Rectal smooth muscle tissue (tissue), 1 donor: ENCODE measurements at regions not wholly inside any gene's neighbourhood (a gene's known extent, or its start where the extent isn't known, plus 50 kb on each side); places are given as distances from the start of the nearest gene placed in this dataset.

Experiments
- H3K27ac ChIP-seq: one replicate; pipeline ENCODE4 v1.7.0; 2013; ENCODE audit warnings: low read depth, low read length, inconsistent platforms
- H3K27me3 ChIP-seq: one replicate; pipeline ENCODE4 v1.7.0; 2013; ENCODE audit warnings: low read length; ENCODE audit not compliant: control insufficient read depth, insufficient read depth
- H3K36me3 ChIP-seq: one replicate; pipeline ENCODE4 v1.7.0; 2013; ENCODE audit warnings: low read length; ENCODE audit not compliant: control insufficient read depth, insufficient read depth
- H3K4me1 ChIP-seq: one replicate; pipeline ENCODE4 v1.7.0; 2013; ENCODE audit warnings: low read length; ENCODE audit not compliant: control insufficient read depth, insufficient read depth
- H3K4me3 ChIP-seq: one replicate; pipeline ENCODE4 v1.7.0; 2013; ENCODE audit warnings: low read length
- H3K9ac ChIP-seq: one replicate; pipeline ENCODE4 v1.7.0; 2013; ENCODE audit warnings: low read length

GRCh38 chr16:64061621-64062020, 1060.2 kb downstream of the CDH11 start:
- no peaks in the 10 kb centered on the region for H3K4me1 ChIP-seq
- H3K27ac ChIP-seq = no peak overlapping the region
- H3K36me3 ChIP-seq = no peaks in the 10 kb centered on the region
- no peak overlapping the region for H3K4me3 ChIP-seq
- H3K27me3 ChIP-seq = no peaks in the 10 kb centered on the region
- H3K9ac ChIP-seq = no peak overlapping the region

DNA sequence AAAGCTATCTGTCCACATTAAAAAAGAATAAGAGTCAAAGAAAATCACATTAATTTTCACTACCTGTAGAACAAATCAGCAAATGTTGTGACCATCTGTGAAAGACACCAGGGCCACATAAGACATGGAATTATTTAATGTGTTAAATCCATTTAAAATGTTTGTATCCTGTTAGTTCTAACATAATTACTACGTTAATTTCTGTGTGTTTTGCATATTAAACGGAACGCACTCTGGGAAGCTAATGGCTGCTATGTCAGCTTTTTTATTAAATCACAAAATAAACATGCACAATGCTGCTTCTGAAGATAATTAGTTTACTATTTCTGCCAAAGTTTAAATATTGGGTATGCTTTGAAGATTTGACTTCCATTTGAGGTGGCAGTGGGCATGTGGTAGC, 1061.2 kb downstream of the CDH11 start:
- Histone ChIP-seq H3K36me3 (no peaks in the 10 kb centered on the region), H3K27ac (no peak overlapping the region), H3K9ac (no peak overlapping the region), H3K27me3 (no peaks in the 10 kb centered on the region), H3K4me1 (no peaks in the 10 kb centered on the region), H3K4me3 (no peak overlapping the region)

GRCh38 chr16:64058685-64059084, 1063.2 kb downstream of the CDH11 start:
- H3K27ac ChIP-seq = no peak overlapping the region

GRCh38 chr16:64051824-64052223, 1070.0 kb downstream of the CDH11 start:
- Histone ChIP-seq H3K4me3 (no peak overlapping the region), H3K4me1 (no peaks in the 10 kb centered on the region), H3K9ac (no peak overlapping the region), H3K27me3 (no peaks in the 10 kb centered on the region), H3K36me3 (no peaks in the 10 kb centered on the region), H3K27ac (no peak overlapping the region)

More at GRCh38 chr16:64058685-64059084, 1063.2 kb downstream of the CDH11 start:
- H3K4me1 ChIP-seq = no peaks in the 10 kb centered on the region
- no peak overlapping the region for H3K9ac ChIP-seq
- H3K4me3 ChIP-seq = no peak overlapping the region
- no peaks in the 10 kb centered on the region for H3K36me3 ChIP-seq
- no peaks in the 10 kb centered on the region for H3K27me3 ChIP-seq

- Histone ChIP-seq H3K36me3 (no peaks in the 10 kb centered on the region), H3K27me3 (no peaks in the 10 kb centered on the region), H3K9ac (no peak overlapping the region), H3K4me3 (no peak overlapping the region), H3K27ac (no peak overlapping the region), H3K4me1 (no peaks in the 10 kb centered on the region)
These were observed 1074.0 kb downstream of the CDH11 start for GRCh38 chr16:64047878-64048277.

DNA sequence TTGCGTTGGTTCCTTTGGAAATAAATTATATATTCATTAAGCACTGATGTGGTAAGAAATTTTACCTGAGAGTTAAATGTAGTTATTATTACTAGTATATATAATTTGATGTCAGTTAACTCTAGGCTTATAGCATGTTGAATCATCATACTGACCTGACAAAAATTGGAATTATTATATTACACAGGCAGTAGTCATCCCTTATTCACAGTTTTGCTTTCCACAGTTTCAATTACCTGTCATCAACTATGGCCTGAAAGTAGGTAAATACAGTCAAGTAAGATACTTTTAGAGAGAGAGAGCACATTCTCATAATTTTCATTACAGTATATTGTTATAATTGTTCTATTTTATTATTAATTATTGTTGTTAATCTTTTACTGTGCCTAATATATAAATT, 1074.7 kb downstream of the CDH11 start:
- Histone ChIP-seq H3K9ac (no peak overlapping the region), H3K4me3 (no peak overlapping the region), H3K27ac (no peak overlapping the region), H3K27me3 (no peaks in the 10 kb centered on the region), H3K4me1 (no peaks in the 10 kb centered on the region), H3K36me3 (no peaks in the 10 kb centered on the region)

GRCh38 chr16:64035337-64035736, 1086.5 kb downstream of the CDH11 start:
- Histone ChIP-seq H3K27ac (no peak overlapping the region), H3K9ac (no peak overlapping the region), H3K36me3 (no peaks in the 10 kb centered on the region), H3K4me1 (no peaks in the 10 kb centered on the region), H3K4me3 (no peak overlapping the region), H3K27me3 (no peaks in the 10 kb centered on the region)

DNA sequence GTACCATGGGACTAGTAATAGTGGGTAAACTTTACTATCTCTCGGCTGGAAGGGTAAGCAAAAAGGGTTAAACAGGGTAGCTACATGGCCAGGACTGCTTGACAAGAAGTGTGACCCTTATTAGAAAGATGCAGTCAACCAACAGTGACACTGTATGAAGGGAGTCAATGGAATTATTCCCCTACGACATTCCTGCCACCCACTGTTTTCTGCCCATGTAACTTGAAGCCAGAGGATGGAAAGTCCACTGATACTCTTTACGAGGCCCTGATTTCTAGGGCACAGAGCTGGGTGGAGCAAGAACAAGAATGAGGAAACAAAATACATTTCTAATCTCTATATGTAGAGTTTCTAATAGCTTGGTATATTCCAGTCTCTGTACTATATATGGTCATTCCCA, 1102.5 kb downstream of the CDH11 start:
- Histone ChIP-seq H3K4me3 (no peak overlapping the region), H3K9ac (no peak overlapping the region), H3K27ac (no peak overlapping the region), H3K36me3 (no peaks in the 10 kb centered on the region), H3K4me1 (no peaks in the 10 kb centered on the region), H3K27me3 (no peaks in the 10 kb centered on the region)

DNA sequence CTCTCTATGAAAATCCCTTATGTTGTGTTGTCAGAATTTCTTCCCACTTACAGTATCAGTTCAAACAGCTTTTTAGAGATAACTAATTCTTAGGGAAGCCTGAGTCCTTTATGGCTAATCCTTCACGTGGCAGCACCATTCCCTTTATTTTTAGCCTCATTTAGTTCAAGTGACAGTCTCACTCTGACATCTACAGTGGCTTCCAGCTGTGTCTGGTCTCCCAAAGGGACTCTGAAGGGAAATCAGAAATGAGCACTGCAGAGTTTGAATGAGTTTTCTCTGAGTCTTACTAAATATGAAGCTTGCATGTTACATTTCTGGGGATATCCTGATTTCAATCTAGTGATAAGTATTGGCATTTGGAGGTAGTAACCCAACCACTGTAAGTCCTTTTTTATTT, 1104.1 kb downstream of the CDH11 start:
- Histone ChIP-seq H3K27ac (no peak overlapping the region), H3K27me3 (no peaks in the 10 kb centered on the region), H3K36me3 (no peaks in the 10 kb centered on the region), H3K4me3 (no peak overlapping the region), H3K9ac (no peak overlapping the region), H3K4me1 (peaks cover 3% of the 10 kb centered on the region)

DNA sequence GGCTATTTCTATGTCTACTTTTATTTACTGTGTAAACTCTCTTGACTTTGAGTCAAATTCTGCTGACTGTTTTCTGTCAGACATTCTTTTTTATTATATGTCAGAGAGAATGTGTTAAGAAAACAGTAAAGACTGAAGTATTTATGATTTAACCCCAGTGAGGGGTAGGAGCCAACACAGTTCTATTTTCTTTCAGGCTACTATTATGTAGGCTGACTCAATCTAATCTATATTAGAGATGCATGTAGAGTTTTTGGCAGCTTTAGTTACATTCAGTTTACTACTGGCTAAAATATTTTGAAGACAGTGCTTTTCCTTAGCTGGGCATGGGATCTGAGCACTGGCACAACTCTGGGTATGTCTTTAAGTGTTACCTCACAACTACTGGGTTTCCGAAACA, 1108.0 kb downstream of the CDH11 start:
- H3K27ac ChIP-seq = no peak overlapping the region
- H3K27me3 ChIP-seq = no peaks in the 10 kb centered on the region
- H3K9ac ChIP-seq = no peak overlapping the region
- H3K4me1 ChIP-seq = peaks cover 4% of the 10 kb centered on the region
- H3K36me3 ChIP-seq = no peaks in the 10 kb centered on the region
- no peak overlapping the region for H3K4me3 ChIP-seq

GRCh38 chr16:64012166-64012565, 1109.7 kb downstream of the CDH11 start:
- no peak overlapping the region for H3K4me3 ChIP-seq
- H3K36me3 ChIP-seq = no peaks in the 10 kb centered on the region
- H3K27ac ChIP-seq = no peak overlapping the region
- no peak overlapping the region for H3K9ac ChIP-seq
- H3K27me3 ChIP-seq = no peaks in the 10 kb centered on the region
- peaks cover 4% of the 10 kb centered on the region for H3K4me1 ChIP-seq

- Histone ChIP-seq H3K27ac (peak overlapping the region; percentile 52), H3K36me3 (no peaks in the 10 kb centered on the region), H3K9ac (no peak overlapping the region), H3K4me3 (no peak overlapping the region), H3K27me3 (no peaks in the 10 kb centered on the region), H3K4me1 (peaks cover 4% of the 10 kb centered on the region)
These were observed 1110.2 kb downstream of the CDH11 start for GRCh38 chr16:64011650-64012049.

DNA sequence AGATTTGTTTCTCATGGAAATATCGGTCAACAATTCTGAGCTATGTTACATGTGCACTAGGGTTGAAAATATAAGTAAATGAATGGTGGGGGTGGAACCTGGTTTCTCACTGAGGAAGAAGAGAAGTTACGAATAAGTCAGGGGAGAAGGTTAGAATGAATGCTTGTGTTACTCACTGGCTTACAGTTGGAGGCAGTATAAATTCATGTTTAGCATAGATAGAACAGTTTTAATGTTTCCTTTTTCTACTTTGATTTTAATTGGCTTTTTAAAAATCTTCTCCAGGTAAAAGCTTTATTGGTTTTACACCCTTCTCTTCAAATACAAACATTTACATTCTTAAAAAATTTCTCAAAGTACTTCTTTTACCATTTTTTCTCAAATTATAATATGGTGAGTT, 1113.7 kb downstream of the CDH11 start:
- Histone ChIP-seq H3K4me3 (no peak overlapping the region), H3K9ac (no peak overlapping the region), H3K36me3 (no peaks in the 10 kb centered on the region), H3K27ac (no peak overlapping the region), H3K27me3 (no peaks in the 10 kb centered on the region), H3K4me1 (peaks cover 4% of the 10 kb centered on the region)
